BJ (cell line): ENCODE measurements at regions not wholly inside any gene's neighbourhood (a gene's known extent, or its start where the extent isn't known, plus 50 kb on each side); places are given as distances from the start of the nearest gene placed in this dataset.

Source experiments
- CTCF ChIA-PET: fragments of 350-600 bp; formaldehyde crosslinking; extraction: SDS; loops from one replicate; lab custom pipeline; 2021; ENCODE audit warnings: antibody characterized with exemption, inconsistent platforms; lab: Yijun Ruan, JAX
- POLR2A ChIA-PET: fragments of 300-600 bp; sonication (Branson Sonifier 250); formaldehyde crosslinking; extraction: SDS; loops from one replicate; lab custom pipeline; 2021; ENCODE audit warnings: antibody characterized with exemption; lab: Charles Lee
- DNase-seq: peaks from one replicate; pipeline ENCODE4 v3.0.0-alpha.2; 2011; ENCODE audit warnings: low read depth
- H3K27me3 ChIP-seq: 2 replicates; pipeline ENCODE4 v1.6.0; 2011; ENCODE audit warnings: low read length; ENCODE audit not compliant: control insufficient read depth, insufficient read depth
- H3K36me3 ChIP-seq: 2 replicates; pipeline ENCODE4 v1.5.1; 2011; ENCODE audit warnings: low read length; ENCODE audit not compliant: control insufficient read depth, insufficient read depth
- H3K4me3 ChIP-seq: 2 replicates; pipeline ENCODE4 v1.5.1; 2011; ENCODE audit warnings: low read depth, mild to moderate bottlenecking, control low read depth, low read length
- CTCF ChIP-seq: IDR thresholded peaks from 2 replicates; pipeline ENCODE4 v1.5.1; 2011; ENCODE audit warnings: low read depth, mild to moderate bottlenecking, control low read depth, inconsistent platforms, low read length, moderate library complexity; ENCODE audit not compliant: insufficient read depth

- TF ChIP-seq CTCF, result no peak
- no peak for DNase-seq
- no peak overlapping the region for H3K4me3 ChIP-seq
- H3K36me3 ChIP-seq, result no peaks in the 10 kb centered on the region
- no peaks in the 10 kb centered on the region for H3K27me3 ChIP-seq
- ChIA-PET POLR2A (no interaction called here), CTCF (no interaction called here)
Observed at GRCh38 chr6:122323361-122323760, 76.1 kb upstream of the HSF2 start.

GRCh38 chr6:122330315-122330714 lies 69.1 kb upstream of the HSF2 start:
- CTCF ChIA-PET, result no interaction called here
- no peaks in the 10 kb centered on the region for H3K36me3 ChIP-seq
- POLR2A ChIA-PET, result no interaction called here
- no peak for DNase-seq
- no peaks in the 10 kb centered on the region for H3K27me3 ChIP-seq
- no peak for TF ChIP-seq CTCF
- no peak overlapping the region for H3K4me3 ChIP-seq

GRCh38 chr6:122337645-122338044 lies 61.8 kb upstream of the HSF2 start:
- Histone ChIP-seq H3K4me3 (no peak overlapping the region), H3K27me3 (no peaks in the 10 kb centered on the region), H3K36me3 (no peaks in the 10 kb centered on the region)
- ChIA-PET CTCF (interaction anchor here (0.6 kb wide), 1 partner anchor 12 kb away, joined by 6 read pairs; no protein-coding TSS in a partner anchor), POLR2A (no interaction called here)
- no peak for DNase-seq
- TF ChIP-seq CTCF, result no peak

- Histone ChIP-seq H3K4me3 (no peak overlapping the region), H3K27me3 (no peaks in the 10 kb centered on the region), H3K36me3 (no peaks in the 10 kb centered on the region)
- TF ChIP-seq CTCF, result no peak
- CTCF ChIA-PET, result no interaction called here
- no peak for DNase-seq
- POLR2A ChIA-PET, result no interaction called here
Observed at GRCh38 chr6:122339661-122340060, 59.8 kb upstream of the HSF2 start.

GRCh38 chr6:122347280-122347679 lies 52.2 kb upstream of the HSF2 start:
- CTCF ChIA-PET, result no interaction called here
- no peak for DNase-seq
- H3K36me3 ChIP-seq, result no peaks in the 10 kb centered on the region

More at GRCh38 chr6:122347280-122347679, 52.2 kb upstream of the HSF2 start:
- H3K27me3 ChIP-seq, result no peaks in the 10 kb centered on the region
- TF ChIP-seq CTCF, result no peak
- POLR2A ChIA-PET, result no interaction called here
- no peak overlapping the region for H3K4me3 ChIP-seq
